ENCODE measurements at regions not wholly inside any gene's neighbourhood (a gene's known extent, or its start where the extent isn't known, plus 50 kb on each side); places are given as distances from the start of the nearest gene placed in this dataset.

GRCh38 chr22:23467721-23468294 is 112.3 kb downstream of the IGLL1 start:
- no peaks in the 10 kb centered on the region for H3K4me1 ChIP-seq (ENCODE audit: control insufficient read depth in 1 of 2, insufficient read depth in 2 of 2, low read length in 2 of 2)
- no peaks in the 10 kb centered on the region for H4K20me1 ChIP-seq (ENCODE audit: insufficient read depth)
- no peak overlapping the region for H3K4me2 ChIP-seq (ENCODE audit: low read length)
- ATAC-seq (no peak), DNase-seq (ENCODE audit: low read depth, low spot score) (no peak)
- H3K9me2 ChIP-seq (ENCODE audit: insufficient read depth): no peaks in the 10 kb centered on the region
- CTCF ChIA-PET: no interaction called here
- H3K27ac ChIP-seq (ENCODE audit: low read depth, low read length): no peak overlapping the region
- BruUV-seq (replicated peaks): no TSS peak
- H3K9ac ChIP-seq (ENCODE audit: low read length): no peak overlapping the region
- no peaks in the 10 kb centered on the region for H3K36me3 ChIP-seq (ENCODE audit: control insufficient read depth in 1 of 2, insufficient read depth in 2 of 2, low read length in 2 of 2)
- POLR2A ChIA-PET: no interaction called here
- H3K9me3 ChIP-seq (ENCODE audit: control insufficient read depth in 1 of 2, insufficient read depth in 1 of 2, low read depth in 1 of 2, low read length in 2 of 2): no peaks in the 10 kb centered on the region
- peaks cover 5% of the 10 kb centered on the region; the same call in 1 of the 2 replicates for H3K27me3 ChIP-seq (ENCODE audit: insufficient read depth, low read length)
- RAD21 ChIA-PET (ENCODE audit: low non-redundant PET in 1 of 2, low total read pairs in 2 of 2, uncharacterized antibody in 2 of 2, unreplicated experiment in 2 of 2): no interaction called here
- no peak for TF ChIP-seq EGR1 (IDR thresholded peaks at IDR 0.05; ENCODE audit: low read depth)
- H2AFZ ChIP-seq (ENCODE audit: low read depth, low read length, poor library complexity, severe bottlenecking): no peak overlapping the region
- no peak overlapping the region for H3K4me3 ChIP-seq (replicated peaks in 1 of 2; ENCODE audit: low read depth in 1 of 2, low read length in 2 of 2)
- intact Hi-C loops (cut with micrococcal nuclease): no loop called here
- no peaks in the 10 kb centered on the region for H3K79me2 ChIP-seq (ENCODE audit: insufficient read depth, low read length)

GRCh38 chr22:23466351-23466750 is 113.7 kb downstream of the IGLL1 start:
- H3K27ac ChIP-seq (ENCODE audit: low read depth, low read length): no peak overlapping the region
- no TSS peak for BruUV-seq (replicated peaks)
- H3K9me3 ChIP-seq (ENCODE audit: control insufficient read depth in 1 of 2, insufficient read depth in 1 of 2, low read depth in 1 of 2, low read length in 2 of 2): no peaks in the 10 kb centered on the region
- H3K27me3 ChIP-seq (ENCODE audit: insufficient read depth, low read length): peaks cover 5% of the 10 kb centered on the region
- H3K4me2 ChIP-seq (ENCODE audit: low read length): no peak overlapping the region
- H3K36me3 ChIP-seq (ENCODE audit: control insufficient read depth in 1 of 2, insufficient read depth in 2 of 2, low read length in 2 of 2): no peaks in the 10 kb centered on the region
- DNase-seq (ENCODE audit: low read depth, low spot score) (no peak), ATAC-seq (no peak)
- ChIA-PET POLR2A (no interaction called here), RAD21 (ENCODE audit: low non-redundant PET in 1 of 2, low total read pairs in 2 of 2, uncharacterized antibody in 2 of 2, unreplicated experiment in 2 of 2) (no interaction called here), CTCF (no interaction called here)
- no peak overlapping the region for H3K9ac ChIP-seq (ENCODE audit: low read length)
- H3K79me2 ChIP-seq (ENCODE audit: insufficient read depth, low read length): no peaks in the 10 kb centered on the region
- intact Hi-C loops (cut with micrococcal nuclease): no loop called here
- no peaks in the 10 kb centered on the region for H4K20me1 ChIP-seq (ENCODE audit: insufficient read depth)
- no peaks in the 10 kb centered on the region for H3K4me1 ChIP-seq (ENCODE audit: control insufficient read depth in 1 of 2, insufficient read depth in 2 of 2, low read length in 2 of 2)
- H2AFZ ChIP-seq (ENCODE audit: low read depth, low read length, poor library complexity, severe bottlenecking): no peak overlapping the region
- no peak overlapping the region for H3K4me3 ChIP-seq (replicated peaks in 1 of 2; ENCODE audit: low read depth in 1 of 2, low read length in 2 of 2)
- no peaks in the 10 kb centered on the region for H3K9me2 ChIP-seq (ENCODE audit: insufficient read depth)
- TF ChIP-seq EZH2 (IDR thresholded peaks at IDR 0.05): no peak
- no peak for TF ChIP-seq CTCF (IDR thresholded peaks at IDR 0.05 in 2 of 3, conservative IDR thresholded peaks at IDR 0.05 in 1 of 3; ENCODE audit: borderline replicate concordance in 1 of 3, insufficient read depth in 1 of 3, low read depth in 2 of 3, low read length in 2 of 3)
- no peak for TF ChIP-seq YY1 (IDR thresholded peaks at IDR 0.05; ENCODE audit: extremely low read depth, insufficient replicate concordance, low read depth, low read length)
- TF ChIP-seq FOSL1 (IDR thresholded peaks at IDR 0.05; ENCODE audit: low read depth): no peak
- TF ChIP-seq ZBTB33 (IDR thresholded peaks at IDR 0.05; ENCODE audit: extremely low read depth, insufficient replicate concordance, low read length): no peak
- no peak for TF ChIP-seq MAX (IDR thresholded peaks at IDR 0.05)
- TF ChIP-seq JUND (IDR thresholded peaks at IDR 0.05): no peak
- no peak for TF ChIP-seq CBX3 (IDR thresholded peaks at IDR 0.05; ENCODE audit: low read depth)
- no peak for TF ChIP-seq CEBPB (IDR thresholded peaks at IDR 0.05; ENCODE audit: low read depth)
- no peak for TF ChIP-seq RAD21 (IDR thresholded peaks at IDR 0.05; ENCODE audit: low read depth)
- TF ChIP-seq REST (IDR thresholded peaks at IDR 0.05; ENCODE audit: low read depth): no peak
- no peak for TF ChIP-seq ATF3 (IDR thresholded peaks at IDR 0.05)
